ENCODE measurements at regions not wholly inside any gene's neighbourhood (a gene's known extent, or its start where the extent isn't known, plus 50 kb on each side); places are given as distances from the start of the nearest gene placed in this dataset.

GRCh38 chr11:71070490-71071453 lies 181.6 kb downstream of the SHANK2 start:
- no peak overlapping the region for H2AFZ ChIP-seq (ENCODE audit: low read depth, low read length)
- no peaks in the 10 kb centered on the region for H3K79me1 ChIP-seq (replicated peaks; ENCODE audit: low read length, poor library complexity, severe bottlenecking)
- no peak overlapping the region for H2BK12ac ChIP-seq (ENCODE audit: low read length in 2 of 2)
- no peak for DNase-seq
- H2BK5ac ChIP-seq (ENCODE audit: low read depth, low read length, poor library complexity, severe bottlenecking), result no peak overlapping the region
- H3K4me2 ChIP-seq (ENCODE audit: low read length, poor library complexity, severe bottlenecking), result no peak overlapping the region
- H3K27ac ChIP-seq (ENCODE audit: low read length, poor library complexity, severe bottlenecking), result no peak overlapping the region
- H3K36me3 ChIP-seq (ENCODE audit: control insufficient read depth in 1 of 2, insufficient read depth in 2 of 2, low read depth in 1 of 2, low read length in 2 of 2), result peaks cover 0 to 7% of the 10 kb centered on the region in 2 experiments
- no peak overlapping the region for H3K14ac ChIP-seq (ENCODE audit: low read length in 2 of 2)
- H3K4me1 ChIP-seq (ENCODE audit: control insufficient read depth, insufficient read depth, low read depth, low read length), result no peaks in the 10 kb centered on the region
- 82% methylated on average over 11 of the region's 12 CpGs for WGBS
- no peak overlapping the region for H2AK5ac ChIP-seq (ENCODE audit: low read length, severe bottlenecking)
- no peak overlapping the region for H3K4me3 ChIP-seq (ENCODE audit: insufficient read depth in 1 of 2, low read depth in 1 of 2, low read length in 2 of 2)
- no peak overlapping the region for H3K9ac ChIP-seq (ENCODE audit: low read length)
- H3K9me3 ChIP-seq (ENCODE audit: control insufficient read depth, low read length), result no peaks in the 10 kb centered on the region
- H3K18ac ChIP-seq (ENCODE audit: low read depth in 1 of 2, low read length in 2 of 2), result no peak overlapping the region
- no peak overlapping the region for H3K23ac ChIP-seq (ENCODE audit: low read length in 2 of 2)
- no peak overlapping the region for H4K91ac ChIP-seq (ENCODE audit: low read length)
- H2BK15ac ChIP-seq (ENCODE audit: low read depth, poor library complexity, severe bottlenecking), result no peak overlapping the region
- no peak overlapping the region for H2BK120ac ChIP-seq (ENCODE audit: low read depth, low read length)
- H4K8ac ChIP-seq (ENCODE audit: low read length), result no peak overlapping the region
- no peaks in the 10 kb centered on the region for H3K27me3 ChIP-seq (ENCODE audit: control insufficient read depth in 1 of 2, insufficient read depth in 1 of 2, low read length in 2 of 2)
- no peak overlapping the region for H3K4ac ChIP-seq (ENCODE audit: low read depth in 1 of 2, low read length in 2 of 2)

DNA sequence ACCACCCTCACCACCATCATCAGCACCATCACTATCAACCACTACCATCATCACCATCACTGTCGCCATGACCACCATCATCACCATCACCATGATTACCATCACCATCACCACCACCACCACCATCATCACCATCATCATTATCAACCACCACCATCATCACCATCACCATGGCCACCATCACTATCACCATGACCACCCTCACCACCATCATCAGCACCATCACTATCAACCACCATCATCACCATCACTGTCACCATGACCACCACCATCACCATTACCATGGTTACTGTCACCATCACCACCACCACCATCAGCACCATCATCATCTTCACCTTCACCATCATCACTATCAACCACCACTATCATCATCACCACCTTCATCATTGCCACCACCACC lies 183.4 kb downstream of the SHANK2 start:
- Histone ChIP-seq H2BK5ac (ENCODE audit: low read depth, low read length, poor library complexity, severe bottlenecking) (no peak overlapping the region), H3K14ac (ENCODE audit: low read length in 2 of 2) (no peak overlapping the region), H4K8ac (ENCODE audit: low read length) (no peak overlapping the region), H2BK12ac (ENCODE audit: low read length in 2 of 2) (no peak overlapping the region), H3K27ac (ENCODE audit: low read length, poor library complexity, severe bottlenecking) (no peak overlapping the region), H3K4ac (ENCODE audit: low read depth in 1 of 2, low read length in 2 of 2) (no peak overlapping the region), H2BK120ac (ENCODE audit: low read depth, low read length) (no peak overlapping the region), H2BK15ac (ENCODE audit: low read depth, poor library complexity, severe bottlenecking) (no peak overlapping the region), H3K23ac (ENCODE audit: low read length in 2 of 2) (no peak overlapping the region), H3K9me3 (ENCODE audit: control insufficient read depth, low read length) (no peaks in the 10 kb centered on the region), H3K27me3 (ENCODE audit: control insufficient read depth in 1 of 2, insufficient read depth in 1 of 2, low read length in 2 of 2) (no peaks in the 10 kb centered on the region), H3K9ac (ENCODE audit: low read length) (no peak overlapping the region), H3K79me1 (replicated peaks; ENCODE audit: low read length, poor library complexity, severe bottlenecking) (no peaks in the 10 kb centered on the region), H2AFZ (ENCODE audit: low read depth, low read length) (no peak overlapping the region), H4K91ac (ENCODE audit: low read length) (no peak overlapping the region), H3K4me2 (ENCODE audit: low read length, poor library complexity, severe bottlenecking) (no peak overlapping the region), H3K4me3 (ENCODE audit: insufficient read depth in 1 of 2, low read depth in 1 of 2, low read length in 2 of 2) (no peak overlapping the region), H2AK5ac (ENCODE audit: low read length, severe bottlenecking) (no peak overlapping the region), H3K36me3 (ENCODE audit: control insufficient read depth in 1 of 2, insufficient read depth in 2 of 2, low read depth in 1 of 2, low read length in 2 of 2) (peaks cover 0 to 5% of the 10 kb centered on the region in 2 experiments), H3K4me1 (ENCODE audit: control insufficient read depth, insufficient read depth, low read depth, low read length) (peaks cover 2% of the 10 kb centered on the region), H3K18ac (ENCODE audit: low read depth in 1 of 2, low read length in 2 of 2) (no peak overlapping the region)
- no peak for DNase-seq
- WGBS, result 94% methylated on average over 1 of the region's 1 CpG

GRCh38 chr11:71067753-71068152 lies 184.6 kb downstream of the SHANK2 start:
- no peak overlapping the region for H3K4me3 ChIP-seq (ENCODE audit: insufficient read depth in 1 of 2, low read depth in 1 of 2, low read length in 2 of 2)
- no peak overlapping the region for H2AFZ ChIP-seq (ENCODE audit: low read depth, low read length)
- no peak overlapping the region for H2BK15ac ChIP-seq (ENCODE audit: low read depth, poor library complexity, severe bottlenecking)
- no peak overlapping the region for H3K14ac ChIP-seq (ENCODE audit: low read length in 2 of 2)
- H3K4me2 ChIP-seq (ENCODE audit: low read length, poor library complexity, severe bottlenecking), result no peak overlapping the region
- H4K91ac ChIP-seq (ENCODE audit: low read length), result no peak overlapping the region
- no peak overlapping the region for H2BK120ac ChIP-seq (ENCODE audit: low read depth, low read length)
- H3K79me1 ChIP-seq (replicated peaks; ENCODE audit: low read length, poor library complexity, severe bottlenecking), result no peaks in the 10 kb centered on the region
- H2BK12ac ChIP-seq (ENCODE audit: low read length in 2 of 2), result no peak overlapping the region
- no peak overlapping the region for H3K9ac ChIP-seq (ENCODE audit: low read length)
- no peak overlapping the region for H2AK5ac ChIP-seq (ENCODE audit: low read length, severe bottlenecking)
- peaks cover 0 to 2% of the 10 kb centered on the region in 2 experiments for H3K36me3 ChIP-seq (ENCODE audit: control insufficient read depth in 1 of 2, insufficient read depth in 2 of 2, low read depth in 1 of 2, low read length in 2 of 2)
- H3K27me3 ChIP-seq (ENCODE audit: control insufficient read depth in 1 of 2, insufficient read depth in 1 of 2, low read length in 2 of 2), result no peaks in the 10 kb centered on the region
- no peak for DNase-seq
- H2BK5ac ChIP-seq (ENCODE audit: low read depth, low read length, poor library complexity, severe bottlenecking), result no peak overlapping the region
- no peak overlapping the region for H3K23ac ChIP-seq (ENCODE audit: low read length in 2 of 2)
- H3K18ac ChIP-seq (ENCODE audit: low read depth in 1 of 2, low read length in 2 of 2), result no peak overlapping the region
- WGBS, result 95% methylated on average over 6 of the region's 6 CpGs
- H3K27ac ChIP-seq (ENCODE audit: low read length, poor library complexity, severe bottlenecking), result no peak overlapping the region
- H3K4ac ChIP-seq (ENCODE audit: low read depth in 1 of 2, low read length in 2 of 2), result no peak overlapping the region
- no peak overlapping the region for H4K8ac ChIP-seq (ENCODE audit: low read length)
- no peaks in the 10 kb centered on the region for H3K9me3 ChIP-seq (ENCODE audit: control insufficient read depth, low read length)
- peaks cover 2% of the 10 kb centered on the region for H3K4me1 ChIP-seq (ENCODE audit: control insufficient read depth, insufficient read depth, low read depth, low read length)

GRCh38 chr11:71066311-71066710 lies 186.1 kb downstream of the SHANK2 start:
- peaks cover 0 to 2% of the 10 kb centered on the region in 2 experiments for H3K36me3 ChIP-seq (ENCODE audit: control insufficient read depth in 1 of 2, insufficient read depth in 2 of 2, low read depth in 1 of 2, low read length in 2 of 2)
- no peak overlapping the region for H3K4me3 ChIP-seq (ENCODE audit: insufficient read depth in 1 of 2, low read depth in 1 of 2, low read length in 2 of 2)
- H2BK12ac ChIP-seq (ENCODE audit: low read length in 2 of 2), result no peak overlapping the region
- no peak overlapping the region for H3K14ac ChIP-seq (ENCODE audit: low read length in 2 of 2)
- no peaks in the 10 kb centered on the region for H3K9me3 ChIP-seq (ENCODE audit: control insufficient read depth, low read length)
- no peak overlapping the region for H4K91ac ChIP-seq (ENCODE audit: low read length)
- no peak overlapping the region for H2AK5ac ChIP-seq (ENCODE audit: low read length, severe bottlenecking)
- no peak overlapping the region for H3K4me2 ChIP-seq (ENCODE audit: low read length, poor library complexity, severe bottlenecking)
- H3K9ac ChIP-seq (ENCODE audit: low read length), result no peak overlapping the region
- H3K4ac ChIP-seq (ENCODE audit: low read depth in 1 of 2, low read length in 2 of 2), result no peak overlapping the region
- H3K18ac ChIP-seq (ENCODE audit: low read depth in 1 of 2, low read length in 2 of 2), result no peak overlapping the region
- no peak overlapping the region for H4K8ac ChIP-seq (ENCODE audit: low read length)
- H3K27me3 ChIP-seq (ENCODE audit: control insufficient read depth in 1 of 2, insufficient read depth in 1 of 2, low read length in 2 of 2), result no peaks in the 10 kb centered on the region
- peak; percentile 17 for DNase-seq
- no peak overlapping the region for H2BK120ac ChIP-seq (ENCODE audit: low read depth, low read length)
- H2BK5ac ChIP-seq (ENCODE audit: low read depth, low read length, poor library complexity, severe bottlenecking), result no peak overlapping the region
- no peak overlapping the region for H2AFZ ChIP-seq (ENCODE audit: low read depth, low read length)
- H3K27ac ChIP-seq (ENCODE audit: low read length, poor library complexity, severe bottlenecking), result no peak overlapping the region
- no peaks in the 10 kb centered on the region for H3K79me1 ChIP-seq (replicated peaks; ENCODE audit: low read length, poor library complexity, severe bottlenecking)
- H2BK15ac ChIP-seq (ENCODE audit: low read depth, poor library complexity, severe bottlenecking), result no peak overlapping the region
- 64% methylated on average over 6 of the region's 6 CpGs for WGBS
- H3K4me1 ChIP-seq (ENCODE audit: control insufficient read depth, insufficient read depth, low read depth, low read length), result peaks cover 2% of the 10 kb centered on the region
- no peak overlapping the region for H3K23ac ChIP-seq (ENCODE audit: low read length in 2 of 2)
